HG03060 (cell line): ENCODE measurements at regions not wholly inside any gene's neighbourhood (a gene's known extent, or its start where the extent isn't known, plus 50 kb on each side); places are given as distances from the start of the nearest gene placed in this dataset.

ENCODE experiments used
- ATAC-seq: cut with Tn5 transposase; IDR thresholded peaks from one replicate; pipeline ENCODE4 v1.9.1; 2021; ENCODE audit warnings: low read depth, moderate number of reproducible peaks; ENCODE audit not compliant: unreplicated experiment

- ATAC-seq = no peak
Measured at GRCh38 chr2:5409898-5410381, 282.2 kb upstream of the SOX11 start.

- ATAC-seq = no peak
Measured at GRCh38 chr2:5410991-5411700, 281.0 kb upstream of the SOX11 start.

GRCh38 chr2:5412001-5412400, 280.2 kb upstream of the SOX11 start:
- no peak for ATAC-seq

GRCh38 chr2:5433855-5434254, 258.3 kb upstream of the SOX11 start:
- no peak for ATAC-seq

GRCh38 chr2:5437375-5437774, 254.8 kb upstream of the SOX11 start:
- no peak for ATAC-seq

GRCh38 chr2:5440174-5440573, 252.0 kb upstream of the SOX11 start:
- no peak for ATAC-seq

- no peak for ATAC-seq
Measured at GRCh38 chr2:5442736-5443135, 249.4 kb upstream of the SOX11 start.

- ATAC-seq = no peak
Measured at GRCh38 chr2:5444168-5444567, 248.0 kb upstream of the SOX11 start.

- no peak for ATAC-seq
Measured at GRCh38 chr2:5444854-5445253, 247.3 kb upstream of the SOX11 start.

GRCh38 chr2:5449867-5450266, 242.3 kb upstream of the SOX11 start:
- ATAC-seq = no peak

- ATAC-seq = no peak
Measured at GRCh38 chr2:5453220-5454050, 238.7 kb upstream of the SOX11 start.

GRCh38 chr2:5454051-5454390, 238.2 kb upstream of the SOX11 start:
- no peak for ATAC-seq

GRCh38 chr2:5459041-5459440, 233.1 kb upstream of the SOX11 start:
- ATAC-seq = no peak

GRCh38 chr2:5464657-5465056, 227.5 kb upstream of the SOX11 start:
- no peak for ATAC-seq

GRCh38 chr2:5465859-5466258, 226.3 kb upstream of the SOX11 start:
- no peak for ATAC-seq

GRCh38 chr2:5467178-5467905, 224.8 kb upstream of the SOX11 start:
- ATAC-seq = no peak

- ATAC-seq = no peak
Measured at GRCh38 chr2:5472673-5473072, 219.5 kb upstream of the SOX11 start.

- no peak for ATAC-seq
Measured at GRCh38 chr2:5473635-5474034, 218.5 kb upstream of the SOX11 start.

- no peak for ATAC-seq
Measured at GRCh38 chr2:5474716-5475115, 217.5 kb upstream of the SOX11 start.

- ATAC-seq = no peak
Measured at GRCh38 chr2:5479265-5479928, 212.8 kb upstream of the SOX11 start.

- ATAC-seq = no peak
Measured at GRCh38 chr2:5482929-5483331, 209.3 kb upstream of the SOX11 start.
